ENCODE measurements at regions not wholly inside any gene's neighbourhood (a gene's known extent, or its start where the extent isn't known, plus 50 kb on each side); places are given as distances from the start of the nearest gene placed in this dataset.
A peak's percentile ranks its signal among the peaks of the same experiment; 100 is the strongest.

GRCh38 chr4:179582164-179582905, 2140.1 kb upstream of the AGA start:
- no peak for DNase-seq (ENCODE audit: low read depth in 2 of 2)

GRCh38 chr4:179583221-179583620, 2141.0 kb upstream of the AGA start:
- DNase-seq (ENCODE audit: low read depth in 2 of 2), result no peak

- DNase-seq (ENCODE audit: low read depth in 2 of 2), result no peak
These were observed 2141.9 kb upstream of the AGA start for GRCh38 chr4:179584101-179584500.

- DNase-seq (ENCODE audit: low read depth in 2 of 2), result no peak
These were observed 2143.5 kb upstream of the AGA start for GRCh38 chr4:179585761-179586160.

- no peak for DNase-seq (ENCODE audit: low read depth in 2 of 2)
These were observed 2144.2 kb upstream of the AGA start for GRCh38 chr4:179586460-179586859.

GRCh38 chr4:179595671-179596410, 2153.6 kb upstream of the AGA start:
- no peak for DNase-seq (ENCODE audit: low read depth in 2 of 2)

GRCh38 chr4:179596621-179597020, 2154.4 kb upstream of the AGA start:
- no peak for DNase-seq (ENCODE audit: low read depth in 2 of 2)

- no peak for DNase-seq (ENCODE audit: low read depth in 2 of 2)
These were observed 2155.1 kb upstream of the AGA start for GRCh38 chr4:179597301-179597700.

GRCh38 chr4:179601671-179602070, 2159.4 kb upstream of the AGA start:
- no peak for DNase-seq (ENCODE audit: low read depth in 2 of 2)

- DNase-seq (ENCODE audit: low read depth in 2 of 2), result peak; percentile 56 to 60
These were observed 2163.0 kb upstream of the AGA start for GRCh38 chr4:179605196-179605595.

- no peak for DNase-seq (ENCODE audit: low read depth in 2 of 2)
These were observed 2164.8 kb upstream of the AGA start for GRCh38 chr4:179607003-179607402.

- no peak for DNase-seq (ENCODE audit: low read depth in 2 of 2)
These were observed 2173.5 kb upstream of the AGA start for GRCh38 chr4:179615704-179616103.

GRCh38 chr4:179618966-179619365, 2176.7 kb upstream of the AGA start:
- DNase-seq (ENCODE audit: low read depth in 2 of 2), result no peak

GRCh38 chr4:179624768-179625181, 2182.5 kb upstream of the AGA start:
- peak; percentile 33 to 36 for DNase-seq (ENCODE audit: low read depth in 2 of 2)

GRCh38 chr4:179625406-179625805, 2183.2 kb upstream of the AGA start:
- DNase-seq (ENCODE audit: low read depth in 2 of 2), result peak; percentile 74 to 78

GRCh38 chr4:179626687-179627086, 2184.4 kb upstream of the AGA start:
- no peak for DNase-seq (ENCODE audit: low read depth in 2 of 2)

GRCh38 chr4:179631321-179631720, 2189.1 kb upstream of the AGA start:
- peak; percentile 46 to 60 for DNase-seq (ENCODE audit: low read depth in 2 of 2)

GRCh38 chr4:179634862-179635261, 2192.6 kb upstream of the AGA start:
- no peak for DNase-seq (ENCODE audit: low read depth in 2 of 2)

- DNase-seq (ENCODE audit: low read depth in 2 of 2), result no peak
These were observed 2220.3 kb upstream of the AGA start for GRCh38 chr4:179662522-179662921.

GRCh38 chr4:179663641-179664429, 2221.6 kb upstream of the AGA start:
- DNase-seq (ENCODE audit: low read depth in 2 of 2), result no peak

GRCh38 chr4:179664430-179665027, 2222.3 kb upstream of the AGA start:
- DNase-seq (ENCODE audit: low read depth in 2 of 2), result no peak

- no peak for DNase-seq (ENCODE audit: low read depth in 2 of 2)
These were observed 2224.0 kb upstream of the AGA start for GRCh38 chr4:179666226-179666625.
